BE2C (cell line): ENCODE measurements at regions not wholly inside any gene's neighbourhood (a gene's known extent, or its start where the extent isn't known, plus 50 kb on each side); places are given as distances from the start of the nearest gene placed in this dataset.

ENCODE experiments used
- DNase-seq: peaks from one replicate; pipeline ENCODE4 v3.0.0-alpha.2; 2020
- H3K27me3 ChIP-seq: fragments of 250-450 bp; sonication (Bioruptor Pico); 2 replicates; pipeline ENCODE4 v1.5.1; 2020; ENCODE audit warnings: mild to moderate bottlenecking
- H3K36me3 ChIP-seq: fragments of 250-450 bp; sonication (Bioruptor Pico); 2 replicates; pipeline ENCODE4 v1.5.1; 2020; ENCODE audit warnings: mild to moderate bottlenecking
- H3K4me1 ChIP-seq: fragments of 250-450 bp; sonication (Bioruptor Pico); 2 replicates; pipeline ENCODE4 v1.5.1; 2020
- H3K4me3 ChIP-seq: 2 replicates; pipeline ENCODE4 v1.5.1; 2011; ENCODE audit warnings: low read depth, low read length
- H3K9me3 ChIP-seq: fragments of 250-450 bp; sonication (Bioruptor Pico); 2 replicates; pipeline ENCODE4 v1.5.1; 2020
- TF ChIP-seq, protein P1 (sequence below): IDR thresholded peaks from 2 replicates; pipeline ENCODE4 v1.5.1; 2012; ENCODE audit warnings: mild to moderate bottlenecking, low read depth, low read length

- H3K27me3 ChIP-seq = no peaks in the 10 kb centered on the region
- no peaks in the 10 kb centered on the region for H3K9me3 ChIP-seq
- no peak for DNase-seq
- H3K36me3 ChIP-seq = no peaks in the 10 kb centered on the region
- no peaks in the 10 kb centered on the region for H3K4me1 ChIP-seq
- TF ChIP-seq, protein P1, sequence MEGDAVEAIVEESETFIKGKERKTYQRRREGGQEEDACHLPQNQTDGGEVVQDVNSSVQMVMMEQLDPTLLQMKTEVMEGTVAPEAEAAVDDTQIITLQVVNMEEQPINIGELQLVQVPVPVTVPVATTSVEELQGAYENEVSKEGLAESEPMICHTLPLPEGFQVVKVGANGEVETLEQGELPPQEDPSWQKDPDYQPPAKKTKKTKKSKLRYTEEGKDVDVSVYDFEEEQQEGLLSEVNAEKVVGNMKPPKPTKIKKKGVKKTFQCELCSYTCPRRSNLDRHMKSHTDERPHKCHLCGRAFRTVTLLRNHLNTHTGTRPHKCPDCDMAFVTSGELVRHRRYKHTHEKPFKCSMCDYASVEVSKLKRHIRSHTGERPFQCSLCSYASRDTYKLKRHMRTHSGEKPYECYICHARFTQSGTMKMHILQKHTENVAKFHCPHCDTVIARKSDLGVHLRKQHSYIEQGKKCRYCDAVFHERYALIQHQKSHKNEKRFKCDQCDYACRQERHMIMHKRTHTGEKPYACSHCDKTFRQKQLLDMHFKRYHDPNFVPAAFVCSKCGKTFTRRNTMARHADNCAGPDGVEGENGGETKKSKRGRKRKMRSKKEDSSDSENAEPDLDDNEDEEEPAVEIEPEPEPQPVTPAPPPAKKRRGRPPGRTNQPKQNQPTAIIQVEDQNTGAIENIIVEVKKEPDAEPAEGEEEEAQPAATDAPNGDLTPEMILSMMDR = peak; percentile 47
- no peak overlapping the region for H3K4me3 ChIP-seq
Measured at GRCh38 chr4:12724510-12724909, 759.6 kb downstream of the RAB28 start.

GRCh38 chr4:12723849-12724447, 760.2 kb downstream of the RAB28 start:
- Histone ChIP-seq H3K36me3 (no peaks in the 10 kb centered on the region), H3K9me3 (no peaks in the 10 kb centered on the region), H3K4me1 (no peaks in the 10 kb centered on the region), H3K27me3 (no peaks in the 10 kb centered on the region), H3K4me3 (no peak overlapping the region)
- TF ChIP-seq, protein P1 = no peak
- DNase-seq = no peak

DNA sequence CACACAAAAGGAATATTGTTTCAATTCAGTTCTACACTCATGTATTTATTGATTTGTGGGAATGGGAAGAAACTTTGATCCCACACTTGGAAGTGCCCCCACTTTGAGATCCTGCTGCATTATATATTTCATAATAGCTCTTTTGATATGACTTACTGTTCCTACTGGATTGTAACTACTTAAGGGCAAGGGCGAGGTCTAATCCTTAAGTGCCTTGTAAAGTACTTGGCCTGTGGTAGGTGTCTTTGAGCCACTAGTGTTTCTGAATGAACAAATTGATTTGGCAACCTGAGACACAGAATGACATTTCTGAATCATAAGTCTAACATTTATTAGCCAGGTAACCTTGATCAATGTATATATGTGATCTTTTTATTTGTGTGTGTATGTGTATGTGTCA, 767.2 kb downstream of the RAB28 start:
- Histone ChIP-seq H3K9me3 (no peaks in the 10 kb centered on the region; the same call in 1 of the 2 replicates), H3K4me1 (no peaks in the 10 kb centered on the region), H3K27me3 (no peaks in the 10 kb centered on the region), H3K36me3 (no peaks in the 10 kb centered on the region), H3K4me3 (no peak overlapping the region)
- no peak for DNase-seq
- TF ChIP-seq, protein P1 = no peak

DNA sequence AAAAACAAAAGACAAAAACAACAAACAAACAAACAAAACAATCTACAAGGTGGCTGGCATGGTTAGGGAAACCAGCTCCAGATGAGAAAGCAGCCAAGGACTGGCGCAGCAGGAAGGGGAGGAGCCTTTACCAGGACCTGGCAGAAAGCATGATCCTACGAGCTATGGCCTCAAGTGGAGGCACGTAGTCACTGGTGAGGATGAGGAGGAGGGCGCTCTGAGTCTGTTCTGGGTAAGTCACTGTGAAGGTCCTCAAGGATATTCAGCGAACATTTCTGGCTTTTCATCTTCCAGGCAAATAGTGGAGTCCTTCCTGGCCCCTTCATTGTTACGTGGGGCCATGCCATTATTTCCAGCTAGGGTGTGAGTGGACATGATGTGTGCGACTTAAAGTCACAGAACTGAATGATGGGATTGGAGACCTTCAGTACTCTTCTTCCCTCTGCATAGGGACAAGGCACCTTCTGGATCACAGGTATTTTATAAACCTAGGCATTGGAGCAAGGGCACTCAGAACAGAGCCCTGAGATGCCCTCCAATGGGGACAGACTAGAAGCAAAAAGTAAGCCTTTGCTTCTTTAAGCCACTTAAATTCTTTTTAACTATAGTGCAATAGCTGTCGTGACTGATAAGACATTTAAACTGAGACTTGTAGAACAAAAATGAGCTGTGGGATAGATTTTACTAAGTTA, 771.3 kb downstream of the RAB28 start:
- no peaks in the 10 kb centered on the region for H3K36me3 ChIP-seq
- TF ChIP-seq, protein P1 = no peak
- no peaks in the 10 kb centered on the region; the same call in 1 of the 2 replicates for H3K9me3 ChIP-seq
- H3K4me3 ChIP-seq = no peak overlapping the region
- no peaks in the 10 kb centered on the region for H3K4me1 ChIP-seq
- no peak for DNase-seq
- H3K27me3 ChIP-seq = no peaks in the 10 kb centered on the region

DNA sequence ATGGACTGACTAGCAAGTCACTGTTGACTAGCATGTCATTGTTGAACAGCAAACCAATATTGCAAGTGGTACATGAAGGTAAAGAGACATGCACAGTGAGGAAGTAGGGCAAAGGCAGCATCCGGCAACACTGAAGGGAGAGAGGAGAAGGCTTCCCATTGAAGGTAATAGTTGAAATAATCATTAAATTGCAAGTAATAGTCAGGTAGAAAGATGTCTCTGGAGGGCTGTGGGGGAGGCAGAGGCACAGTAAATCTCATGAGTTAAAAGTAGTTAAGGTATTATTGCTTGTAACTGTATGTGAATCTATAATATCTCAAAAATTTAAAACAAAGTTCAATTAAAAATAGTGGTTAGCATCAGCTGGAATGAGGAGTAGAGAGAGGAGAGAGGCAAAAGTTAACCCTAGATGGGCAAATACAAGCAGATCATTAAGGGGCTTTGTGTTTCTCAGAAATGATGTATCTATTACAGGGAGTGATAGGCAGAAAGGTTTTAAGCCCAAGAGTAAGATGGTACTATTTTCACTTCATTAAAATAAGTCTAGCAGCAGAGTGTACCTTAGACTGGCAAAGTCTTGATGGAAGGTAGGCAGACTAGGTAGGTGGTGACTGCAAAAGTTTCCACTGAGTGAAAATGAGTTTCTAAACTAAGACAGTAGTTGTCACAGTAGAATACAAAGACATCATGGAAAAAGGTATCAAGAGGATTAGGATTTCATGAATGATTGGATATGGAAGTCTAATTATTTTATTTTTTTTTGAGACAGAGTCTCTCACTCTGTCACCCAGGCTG, 776.6 kb downstream of the RAB28 start:
- H3K4me1 ChIP-seq = no peaks in the 10 kb centered on the region
- TF ChIP-seq, protein P1 = no peak
- H3K27me3 ChIP-seq = no peaks in the 10 kb centered on the region
- H3K36me3 ChIP-seq = no peaks in the 10 kb centered on the region
- no peaks in the 10 kb centered on the region for H3K9me3 ChIP-seq
- no peak for DNase-seq
- no peak overlapping the region for H3K4me3 ChIP-seq
